HCT116 (cell line): ENCODE measurements at regions not wholly inside any gene's neighbourhood (a gene's known extent, or its start where the extent isn't known, plus 50 kb on each side); places are given as distances from the start of the nearest gene placed in this dataset.

Experiments
- CEBPB ChIP-seq: IDR thresholded peaks from 2 replicates; pipeline ENCODE4 v1.6.1; 2012; ENCODE audit warnings: low read depth
- CTCF ChIP-seq, 3 experiments: fragments of 200-600 bp in 1 of 3; sonication (generic) in 1 of 3; IDR thresholded peaks in 2 of 3; conservative IDR thresholded peaks in 1 of 3; 2 replicates each; pipeline ENCODE4 v1.5.1; 2012 to 2017; ENCODE audit warnings: low read depth in 2 of 3, low read length in 2 of 3, antibody characterized with exemption in 1 of 3, borderline replicate concordance in 1 of 3, control low read depth in 1 of 3, mild to moderate bottlenecking in 1 of 3, mixed read lengths in 1 of 3, mixed run types in 1 of 3, moderate library complexity in 1 of 3; ENCODE audit not compliant: insufficient read depth in 1 of 3
- EZH2phosphoT487 ChIP-seq: fragments of 200-600 bp; IDR thresholded peaks from 2 replicates; pipeline ENCODE4 v1.6.1; 2018; ENCODE audit warnings: antibody characterized with exemption, borderline replicate concordance
- ZFX ChIP-seq: fragments of 450-650 bp; IDR thresholded peaks from 2 replicates; pipeline ENCODE4 v1.6.1; 2017

- TF ChIP-seq EZH2phosphoT487, result no peak
- TF ChIP-seq ZFX, result no peak
- TF ChIP-seq CEBPB, result no peak
- TF ChIP-seq CTCF (IDR thresholded peaks at IDR 0.05 in 2 of 3, conservative IDR thresholded peaks at IDR 0.05 in 1 of 3; ENCODE audit: borderline replicate concordance in 1 of 3, insufficient read depth in 1 of 3, low read depth in 2 of 3, low read length in 2 of 3), result no peak
These were observed 213.4 kb downstream of the SOX9 start for GRCh38 chr17:72334205-72334604.
